H1 (cell line): ENCODE measurements at regions not wholly inside any gene's neighbourhood (a gene's known extent, or its start where the extent isn't known, plus 50 kb on each side); places are given as distances from the start of the nearest gene placed in this dataset.

Experiments used
- CTCF ChIA-PET: fragments of 300-600 bp; sonication (Branson Sonifier 250); formaldehyde crosslinking; loops from one replicate; lab custom pipeline; 2021; ENCODE audit not compliant: partially characterized antibody; lab: Charles Lee
- POLR2A ChIA-PET: fragments of 300-600 bp; sonication (Branson Sonifier 250); formaldehyde crosslinking; loops from one replicate; lab custom pipeline; 2021; ENCODE audit warnings: inconsistent platforms; ENCODE audit not compliant: partially characterized antibody; lab: Charles Lee
- DNase-seq, 2 experiments: peaks; one replicate each; pipeline versions ENCODE4 v3.0.0 to v3.0.0-alpha.2; 2010 to 2022; ENCODE audit warnings: low spot score in 2 of 2, low read depth in 1 of 2, mixed read lengths in 1 of 2
- FAIRE-seq: peaks from 2 replicates; lab custom pipeline; 2011; peaks lifted over from hg19 to GRCh38; lab: Jason Lieb, UNC
- H2AFZ ChIP-seq: 2 replicates; pipeline ENCODE4 v1.8.1; 2012; ENCODE audit warnings: low read length, inconsistent platforms
- H2AK5ac ChIP-seq: 2 replicates; pipeline ENCODE4 v1.6.1; 2013; ENCODE audit warnings: low read depth, low read length
- H2BK120ac ChIP-seq: replicated peaks from 2 replicates; pipeline ENCODE3; 2013; ENCODE audit warnings: low read depth, low read length, inconsistent platforms
- H2BK12ac ChIP-seq: 2 replicates; pipeline ENCODE4 v1.6.1; 2013; ENCODE audit warnings: low read depth, low read length
- H2BK15ac ChIP-seq: 2 replicates; pipeline ENCODE4 v1.6.1; 2013; ENCODE audit warnings: low read length
- H2BK20ac ChIP-seq: 2 replicates; pipeline ENCODE4 v1.6.1; 2013; ENCODE audit warnings: low read length
- H2BK5ac ChIP-seq: 2 replicates; pipeline ENCODE4 v1.6.1; 2013; ENCODE audit warnings: low read depth, low read length
- H3K14ac ChIP-seq: 2 replicates; pipeline ENCODE4 v1.6.1; 2013; ENCODE audit warnings: inconsistent platforms; ENCODE audit not compliant: insufficient read length
- H3K18ac ChIP-seq: 2 replicates; pipeline ENCODE4 v1.6.1; 2013; ENCODE audit warnings: low read length; ENCODE audit errors: extremely low read depth
- H3K23ac ChIP-seq: 2 replicates; pipeline ENCODE4 v1.6.1; 2013; ENCODE audit warnings: inconsistent platforms; ENCODE audit not compliant: insufficient read length
- H3K23me2 ChIP-seq: 2 replicates; pipeline ENCODE4 v1.6.1; 2013; ENCODE audit warnings: low read depth, low read length
- H3K27ac ChIP-seq: 2 replicates; pipeline ENCODE4 v1.6.1; 2011; ENCODE audit warnings: low read depth, low read length, inconsistent platforms
- H3K27me3 ChIP-seq, 4 experiments: replicated peaks in 1 of 4; 1 replicate in 1 of 4; 2 replicates in 3 of 4; pipeline versions ENCODE4 v1.6.1 to v1.8.1; 2011 to 2013; ENCODE audit warnings: low read length in 3 of 4, mild to moderate bottlenecking in 3 of 4, inconsistent platforms in 2 of 4, mixed read lengths in 2 of 4, moderate library complexity in 1 of 4; ENCODE audit not compliant: control insufficient read depth in 3 of 4, insufficient read depth in 3 of 4; ENCODE audit errors: extremely low read depth in 1 of 4
- H3K36me3 ChIP-seq, 4 experiments: 2 replicates each; pipeline versions ENCODE4 v1.6.1 to v1.8.1; 2011 to 2013; ENCODE audit warnings: mild to moderate bottlenecking in 4 of 4, low read length in 3 of 4, moderate library complexity in 2 of 4, control low read depth in 1 of 4, inconsistent platforms in 1 of 4; ENCODE audit not compliant: insufficient read depth in 4 of 4, control insufficient read depth in 2 of 4
- H3K4ac ChIP-seq: replicated peaks from 2 replicates; pipeline ENCODE3; 2013; ENCODE audit warnings: low read length, low read depth, mixed read lengths, inconsistent platforms; ENCODE audit not compliant: insufficient read length
- H3K4me1 ChIP-seq, 4 experiments: replicated peaks in 1 of 4; 1 replicate in 1 of 4; 2 replicates in 3 of 4; pipeline versions ENCODE4 v1.6.1 to v1.8.1; 2011 to 2013; ENCODE audit warnings: low read length in 3 of 4, inconsistent platforms in 2 of 4, mixed read lengths in 1 of 4; ENCODE audit not compliant: insufficient read depth in 4 of 4, control insufficient read depth in 3 of 4
- H3K4me2 ChIP-seq, 2 experiments: 2 replicates each; pipeline versions ENCODE4 v1.6.1 to v1.8.1; 2011 to 2013; ENCODE audit warnings: low read depth in 2 of 2, low read length in 2 of 2, control low read depth in 1 of 2, inconsistent platforms in 1 of 2, mild to moderate bottlenecking in 1 of 2; ENCODE audit not compliant: insufficient read depth in 1 of 2
- H3K4me3 ChIP-seq, 4 experiments: fragments of 200-600, 300-600 bp in 1 of 4; sonication (generic), shearing (Covaris generic), sonication (Bioruptor Twin) in 1 of 4; 2 replicates each; pipeline versions ENCODE4 v1.5.1 to v1.8.1; 2011 to 2016; ENCODE audit warnings: low read length in 4 of 4, low read depth in 3 of 4, control low read depth in 2 of 4, inconsistent platforms in 2 of 4, mild to moderate bottlenecking in 2 of 4, mixed read lengths in 1 of 4, moderate library complexity in 1 of 4; ENCODE audit not compliant: insufficient read depth in 2 of 4; ENCODE audit errors: extremely low read depth in 1 of 4
- H3K56ac ChIP-seq: replicated peaks from 2 replicates; pipeline ENCODE3; 2013; ENCODE audit warnings: low read depth, mild to moderate bottlenecking, mixed read lengths, low read length, inconsistent platforms; ENCODE audit not compliant: insufficient read length
- H3K79me1 ChIP-seq: 2 replicates; pipeline ENCODE4 v1.6.1; 2013; ENCODE audit warnings: low read depth, low read length, control low read depth
- H3K79me2 ChIP-seq, 2 experiments: 2 replicates each; pipeline versions ENCODE4 v1.6.1 to v1.8.1; 2012 to 2013; ENCODE audit warnings: low read length in 2 of 2, mild to moderate bottlenecking in 2 of 2, inconsistent platforms in 1 of 2; ENCODE audit not compliant: insufficient read depth in 2 of 2, control insufficient read depth in 1 of 2
- H3K9ac ChIP-seq, 4 experiments: replicated peaks in 1 of 4; 1 replicate in 1 of 4; 2 replicates in 3 of 4; pipeline versions ENCODE4 v1.6.1 to v1.8.1; 2011 to 2013; ENCODE audit warnings: low read depth in 3 of 4, low read length in 3 of 4, control low read depth in 2 of 4, mild to moderate bottlenecking in 2 of 4, moderate library complexity in 2 of 4, inconsistent platforms in 1 of 4; ENCODE audit errors: extremely low read depth in 1 of 4
- H3K9me3 ChIP-seq, 2 experiments: 2 replicates each; pipeline versions ENCODE4 v1.6.1 to v1.8.1; 2012 to 2013; ENCODE audit warnings: mild to moderate bottlenecking in 2 of 2, moderate library complexity in 2 of 2, control low read depth in 1 of 2, inconsistent platforms in 1 of 2, low read depth in 1 of 2, low read length in 1 of 2, mixed read lengths in 1 of 2; ENCODE audit not compliant: insufficient read depth in 2 of 2
- H4K20me1 ChIP-seq, 2 experiments: replicated peaks in 1 of 2; 2 replicates each; pipeline versions ENCODE3 to v1.8.1; 2011 to 2013; ENCODE audit warnings: inconsistent platforms in 2 of 2, low read length in 2 of 2, mild to moderate bottlenecking in 1 of 2; ENCODE audit not compliant: insufficient read depth in 2 of 2, control insufficient read depth in 1 of 2
- H4K5ac ChIP-seq: 2 replicates; pipeline ENCODE4 v1.6.1; 2013; ENCODE audit warnings: low read length, low read depth, mixed read lengths, inconsistent platforms; ENCODE audit not compliant: insufficient read length
- H4K8ac ChIP-seq: 2 replicates; pipeline ENCODE4 v1.8.0; 2013; ENCODE audit warnings: mild to moderate bottlenecking, moderate library complexity, low read length, inconsistent platforms; ENCODE audit not compliant: insufficient read depth; ENCODE audit errors: extremely low read depth
- H4K91ac ChIP-seq: replicated peaks from 2 replicates; pipeline ENCODE3; 2013; ENCODE audit warnings: low read length, mixed read lengths, inconsistent platforms; ENCODE audit not compliant: insufficient read length
- BCL11A ChIP-seq, 2 experiments: IDR thresholded peaks; one replicate each; pipeline ENCODE4 v1.6.1; 2011; ENCODE audit warnings: low read depth in 2 of 2, low read length in 2 of 2, mild to moderate bottlenecking in 2 of 2
- BRCA1 ChIP-seq: IDR thresholded peaks from 2 replicates; pipeline ENCODE4 v1.6.1; 2012; ENCODE audit warnings: low read depth, low read length, improper control_type of control experiment
- CEBPB ChIP-seq: IDR thresholded peaks from 2 replicates; pipeline ENCODE4 v1.6.1; 2012; ENCODE audit warnings: low read depth, low read length
- CREB1 ChIP-seq: IDR thresholded peaks from 2 replicates; pipeline ENCODE4 v1.6.1; 2012; ENCODE audit warnings: inconsistent platforms
- CTBP2 ChIP-seq: IDR thresholded peaks from 2 replicates; pipeline ENCODE4 v1.7.0; 2011; ENCODE audit warnings: borderline replicate concordance, mild to moderate bottlenecking, moderate library complexity, mixed read lengths, low read length; ENCODE audit not compliant: insufficient read depth, insufficient read length
- HDAC2 ChIP-seq, 2 experiments: fragments of 300-600 bp in 1 of 2; sonication (generic) in 1 of 2; IDR thresholded peaks; 2 replicates each; pipeline ENCODE4 v1.6.1; 2011 to 2012; ENCODE audit warnings: low read depth in 2 of 2, low read length in 2 of 2, mild to moderate bottlenecking in 2 of 2, moderate library complexity in 2 of 2, borderline replicate concordance in 1 of 2, inconsistent platforms in 1 of 2
- HDAC6 ChIP-seq: IDR thresholded peaks from one replicate; pipeline ENCODE4 v1.7.1; 2012; ENCODE audit warnings: low read depth, mild to moderate bottlenecking, inconsistent platforms, low read length, moderate library complexity
- SAP30 ChIP-seq: fragments of 300-600 bp; sonication (generic); IDR thresholded peaks from 2 replicates; pipeline ENCODE4 v1.7.1; 2012; ENCODE audit warnings: low read length, moderate library complexity, mild to moderate bottlenecking, inconsistent platforms; ENCODE audit not compliant: insufficient read depth, insufficient replicate concordance
- SIRT6 ChIP-seq: IDR thresholded peaks from one replicate; pipeline ENCODE4 v1.7.1; 2012; ENCODE audit warnings: low read length, inconsistent platforms
- SP1 ChIP-seq: IDR thresholded peaks from 2 replicates; pipeline ENCODE4 v1.6.1; 2011; ENCODE audit warnings: low read depth, low read length
- SUZ12 ChIP-seq: fragments of 200-600 bp; sonication (generic); IDR thresholded peaks from 2 replicates; pipeline ENCODE4 v1.6.1; 2012; ENCODE audit warnings: mild to moderate bottlenecking, inconsistent platforms, low read length, moderate library complexity, mixed read lengths
- TEAD4 ChIP-seq: IDR thresholded peaks from 2 replicates; pipeline ENCODE4 v1.6.1; 2012; ENCODE audit warnings: low read depth, low read length, inconsistent platforms, mixed read lengths
- WGBS, 2 experiments: shearing (Covaris generic) in 1 of 2; methylation state at CpG; one replicate each; pipeline versions ENCODE4 v1.1.6 to v1.1.7; 2013 to 2015; ENCODE audit warnings: low lambda C conversion rate in 2 of 2, mixed read lengths in 2 of 2, inconsistent platforms in 1 of 2, low coverage in 1 of 2, missing lambda C conversion rate in 1 of 2; ENCODE audit not compliant: insufficient replicate concordance in 2 of 2, insufficient coverage in 1 of 2, insufficient read length in 1 of 2; ENCODE audit errors: extremely low coverage in 1 of 2, missing lambda C conversion rate in 1 of 2; 5-methylcytosine and 5-hydroxymethylcytosine counted together

GRCh38 chr6:156622185-156622584 is 155.0 kb upstream of the ARID1B start:
- H3K9ac ChIP-seq = no peak overlapping the region

More at GRCh38 chr6:156622185-156622584, 155.0 kb upstream of the ARID1B start:
- Histone ChIP-seq H2BK12ac (no peak overlapping the region), H3K14ac (no peak overlapping the region), H3K4me3 (no peak overlapping the region), H3K79me1 (no peaks in the 10 kb centered on the region), H2AK5ac (no peak overlapping the region), H4K8ac (no peak overlapping the region), H3K23me2 (no peaks in the 10 kb centered on the region; the same call in 1 of the 2 replicates), H2BK15ac (no peak overlapping the region), H3K27ac (no peak overlapping the region), H2AFZ (0 out of 2 replicates have a peak overlapping the region, but pooled peaks have one; percentile 48), H3K18ac (no peak overlapping the region), H3K27me3 (no peaks in the 10 kb centered on the region), H2BK120ac (no peak overlapping the region), H3K4me1 (peaks cover 0 to 6% (median 3%) of the 10 kb centered on the region in 4 experiments; a peak in 3 of 7 replicates), H2BK5ac (no peak overlapping the region), H3K79me2 (no peaks in the 10 kb centered on the region), H3K56ac (no peak overlapping the region), H3K23ac (no peak overlapping the region), H3K9me3 (no peaks in the 10 kb centered on the region), H2BK20ac (no peak overlapping the region), H4K5ac (no peak overlapping the region), H4K91ac (no peak overlapping the region), H3K4ac (no peak overlapping the region), H3K4me2 (no peak overlapping the region), H4K20me1 (no peaks in the 10 kb centered on the region), H3K36me3 (no peaks in the 10 kb centered on the region)
- ChIA-PET POLR2A (no interaction called here), CTCF (no interaction called here)
- 87% methylated on average over 3 of the region's 3 CpGs; no CpG with 5 or more reads in 1 of the 2 experiments for WGBS, 2 experiments
- no peak for TF ChIP-seq SP1
- TF ChIP-seq BRCA1 = no peak
- no peak for TF ChIP-seq SUZ12
- TF ChIP-seq BCL11A (IDR thresholded peaks at IDR 0.05; ENCODE audit: low read depth in 2 of 2, low read length in 2 of 2) = no peak
- TF ChIP-seq CEBPB = no peak
- TF ChIP-seq SAP30 = no peak
- TF ChIP-seq HDAC2 (IDR thresholded peaks at IDR 0.05; ENCODE audit: borderline replicate concordance in 1 of 2, low read depth in 2 of 2, low read length in 2 of 2) = no peak
- no peak for TF ChIP-seq TEAD4
- no peak for TF ChIP-seq CTBP2
- TF ChIP-seq CREB1 = no peak
- no peak for TF ChIP-seq SIRT6
- no peak for TF ChIP-seq HDAC6
- no peak for FAIRE-seq
- DNase-seq = no peak
